Right lobe of liver (tissue), 4 donors: ENCODE measurements at regions not wholly inside any gene's neighbourhood (a gene's known extent, or its start where the extent isn't known, plus 50 kb on each side); places are given as distances from the start of the nearest gene placed in this dataset.

Experiments used
- POLR2A ChIP-seq: fragments of 450-650 bp; IDR thresholded peaks from one replicate; pipeline ENCODE4 v1.6.1; 2017; ENCODE audit warnings: antibody characterized with exemption, mild to moderate bottlenecking
- TF ChIP-seq, protein P1 (sequence below), 4 donors: fragments of 200-600 bp in 3 of 4; fragments of 450-650 bp in 1 of 4; IDR thresholded peaks; one replicate each; pipeline versions ENCODE4 v1.5.1 to v1.8.0; 2016 to 2022; ENCODE audit warnings: antibody characterized with exemption in 4 of 4, mild to moderate bottlenecking in 2 of 4
- donor health status: DM: no; HTN: no; CAD: no.
- donor health status: DM: no; HTN: no; CAD: no.
- donor health status: DM: no; HTN: yes; CAD: no.

- TF ChIP-seq, protein P1, sequence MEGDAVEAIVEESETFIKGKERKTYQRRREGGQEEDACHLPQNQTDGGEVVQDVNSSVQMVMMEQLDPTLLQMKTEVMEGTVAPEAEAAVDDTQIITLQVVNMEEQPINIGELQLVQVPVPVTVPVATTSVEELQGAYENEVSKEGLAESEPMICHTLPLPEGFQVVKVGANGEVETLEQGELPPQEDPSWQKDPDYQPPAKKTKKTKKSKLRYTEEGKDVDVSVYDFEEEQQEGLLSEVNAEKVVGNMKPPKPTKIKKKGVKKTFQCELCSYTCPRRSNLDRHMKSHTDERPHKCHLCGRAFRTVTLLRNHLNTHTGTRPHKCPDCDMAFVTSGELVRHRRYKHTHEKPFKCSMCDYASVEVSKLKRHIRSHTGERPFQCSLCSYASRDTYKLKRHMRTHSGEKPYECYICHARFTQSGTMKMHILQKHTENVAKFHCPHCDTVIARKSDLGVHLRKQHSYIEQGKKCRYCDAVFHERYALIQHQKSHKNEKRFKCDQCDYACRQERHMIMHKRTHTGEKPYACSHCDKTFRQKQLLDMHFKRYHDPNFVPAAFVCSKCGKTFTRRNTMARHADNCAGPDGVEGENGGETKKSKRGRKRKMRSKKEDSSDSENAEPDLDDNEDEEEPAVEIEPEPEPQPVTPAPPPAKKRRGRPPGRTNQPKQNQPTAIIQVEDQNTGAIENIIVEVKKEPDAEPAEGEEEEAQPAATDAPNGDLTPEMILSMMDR (IDR thresholded peaks at IDR 0.05) = no peak
- no peak for TF ChIP-seq POLR2A
Observed at GRCh38 chr3:43921056-43921648, 230.4 kb downstream of the ABHD5 start.
